CD4-positive, alpha-beta T cell (primary cell): ENCODE measurements at regions not wholly inside any gene's neighbourhood (a gene's known extent, or its start where the extent isn't known, plus 50 kb on each side); places are given as distances from the start of the nearest gene placed in this dataset.

Experiments
- ATAC-seq: fragments of 200-7000 bp; cut with Tn5 transposase; one replicate; pipeline ENCODE4 v1.10.0; 2022; ENCODE audit warnings: mild to moderate bottlenecking; ENCODE audit not compliant: poor library complexity
- CTCF ChIA-PET: fragments of 350-600 bp; sonication (Branson Sonifier 250); formaldehyde crosslinking; loops from one replicate; lab custom pipeline; 2021; ENCODE audit warnings: antibody characterized with exemption, inconsistent platforms; lab: Charles Lee
- POLR2A ChIA-PET: fragments of 350-600 bp; sonication (Branson Sonifier 250); formaldehyde crosslinking; loops from one replicate; lab custom pipeline; 2021; ENCODE audit warnings: antibody characterized with exemption, inconsistent platforms; lab: Charles Lee
- DNase-seq, 14 experiments: peaks; one replicate each; pipeline ENCODE4 v3.0.0-alpha.2; 2013 to 2020; ENCODE audit warnings: mixed read lengths in 2 of 14
- H3K27ac ChIP-seq, 2 donors: one replicate each; pipeline versions ENCODE4 v1.5.1 to v1.7.0; 2013; ENCODE audit warnings: low read length in 2 of 2, low read depth in 1 of 2, mild to moderate bottlenecking in 1 of 2
- H3K27me3 ChIP-seq, 2 experiments: 1 replicate in 1 of 2; 2 replicates in 1 of 2; pipeline versions ENCODE4 v1.6.1 to v1.7.0; 2013; ENCODE audit warnings: low read length in 2 of 2, control low read depth in 1 of 2, mild to moderate bottlenecking in 1 of 2, moderate library complexity in 1 of 2; ENCODE audit not compliant: insufficient read depth in 2 of 2, control insufficient read depth in 1 of 2
- H3K36me3 ChIP-seq: one replicate; pipeline ENCODE4 v1.6.1; 2013; ENCODE audit warnings: low read length, control low read depth; ENCODE audit not compliant: insufficient read depth
- H3K4me1 ChIP-seq: one replicate; pipeline ENCODE4 v1.6.1; 2013; ENCODE audit warnings: low read length, control low read depth; ENCODE audit not compliant: insufficient read depth
- H3K4me3 ChIP-seq: one replicate; pipeline ENCODE4 v1.5.1; 2013; ENCODE audit warnings: mild to moderate bottlenecking, low read length, moderate library complexity
- H3K9me3 ChIP-seq, 2 experiments: 1 replicate in 1 of 2; 2 replicates in 1 of 2; pipeline versions ENCODE4 v1.6.1 to v1.7.0; 2013; ENCODE audit warnings: low read length in 2 of 2, mild to moderate bottlenecking in 2 of 2, control low read depth in 1 of 2, moderate library complexity in 1 of 2; ENCODE audit not compliant: control insufficient read depth in 1 of 2, insufficient read depth in 1 of 2
- H3K27ac Mint-ChIP-seq: one replicate; pipeline ENCODE4 v1.8.0; 2020; ENCODE audit warnings: mixed read lengths
- H3K27me3 Mint-ChIP-seq: one replicate; pipeline ENCODE4 v1.8.0; 2021; ENCODE audit warnings: mixed read lengths
- H3K36me3 Mint-ChIP-seq: one replicate; pipeline ENCODE4 v1.8.0; 2021; ENCODE audit warnings: low read depth, mixed read lengths
- H3K4me1 Mint-ChIP-seq: one replicate; pipeline ENCODE4 v1.8.0; 2021; ENCODE audit warnings: low read depth, mixed read lengths
- H3K4me3 Mint-ChIP-seq: one replicate; pipeline ENCODE4 v1.8.0; 2020; ENCODE audit warnings: mild to moderate bottlenecking, mixed read lengths
- H3K9me3 Mint-ChIP-seq: one replicate; pipeline ENCODE4 v1.8.0; 2020; ENCODE audit warnings: mixed read lengths
- intact Hi-C, 2 experiments: fragments of 100-400 bp; cut with DNase I in 1 of 2; cut with micrococcal nuclease in 1 of 2; formaldehyde crosslinking; loops; one replicate each; pipeline versions ENCODE4 v1.15.1 to v1.9.0; 2023 to 2025; cut with DNase I, micrococcal nuclease
- TF ChIP-seq, protein P1 (sequence below): fragments of 200-600 bp; IDR thresholded peaks from one replicate; pipeline ENCODE4 v1.8.0; 2022; ENCODE audit warnings: antibody characterized with exemption, mild to moderate bottlenecking

GRCh38 chr3:124588794-124589193 is 141.5 kb upstream of the UMPS start:
- Histone ChIP-seq H3K9me3 (peaks cover 0 to 7% of the 10 kb centered on the region in 2 experiments), H3K27ac (no peak overlapping the region), H3K27me3 (peaks cover 24 to 27% of the 10 kb centered on the region in 2 experiments), H3K4me1 (peaks cover 20% of the 10 kb centered on the region), H3K4me3 (no peak overlapping the region), H3K36me3 (no peaks in the 10 kb centered on the region)
- Mint-ChIP-seq H3K27ac (no peak overlapping the region), H3K4me1 (peaks cover 24% of the 10 kb centered on the region), H3K36me3 (no peaks in the 10 kb centered on the region), H3K27me3 (peaks cover 60% of the 10 kb centered on the region), H3K9me3 (no peaks in the 10 kb centered on the region), H3K4me3 (no peak overlapping the region)
- no peak for DNase-seq
- POLR2A ChIA-PET, result no interaction called here
- intact Hi-C loops, result no loop called here
- no peak for ATAC-seq
- TF ChIP-seq, protein P1, sequence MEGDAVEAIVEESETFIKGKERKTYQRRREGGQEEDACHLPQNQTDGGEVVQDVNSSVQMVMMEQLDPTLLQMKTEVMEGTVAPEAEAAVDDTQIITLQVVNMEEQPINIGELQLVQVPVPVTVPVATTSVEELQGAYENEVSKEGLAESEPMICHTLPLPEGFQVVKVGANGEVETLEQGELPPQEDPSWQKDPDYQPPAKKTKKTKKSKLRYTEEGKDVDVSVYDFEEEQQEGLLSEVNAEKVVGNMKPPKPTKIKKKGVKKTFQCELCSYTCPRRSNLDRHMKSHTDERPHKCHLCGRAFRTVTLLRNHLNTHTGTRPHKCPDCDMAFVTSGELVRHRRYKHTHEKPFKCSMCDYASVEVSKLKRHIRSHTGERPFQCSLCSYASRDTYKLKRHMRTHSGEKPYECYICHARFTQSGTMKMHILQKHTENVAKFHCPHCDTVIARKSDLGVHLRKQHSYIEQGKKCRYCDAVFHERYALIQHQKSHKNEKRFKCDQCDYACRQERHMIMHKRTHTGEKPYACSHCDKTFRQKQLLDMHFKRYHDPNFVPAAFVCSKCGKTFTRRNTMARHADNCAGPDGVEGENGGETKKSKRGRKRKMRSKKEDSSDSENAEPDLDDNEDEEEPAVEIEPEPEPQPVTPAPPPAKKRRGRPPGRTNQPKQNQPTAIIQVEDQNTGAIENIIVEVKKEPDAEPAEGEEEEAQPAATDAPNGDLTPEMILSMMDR, result no peak
- CTCF ChIA-PET, result interaction anchor here (0.7 kb wide), 1 partner anchor 10 kb away, joined by 3 read pairs; no protein-coding TSS in a partner anchor

DNA sequence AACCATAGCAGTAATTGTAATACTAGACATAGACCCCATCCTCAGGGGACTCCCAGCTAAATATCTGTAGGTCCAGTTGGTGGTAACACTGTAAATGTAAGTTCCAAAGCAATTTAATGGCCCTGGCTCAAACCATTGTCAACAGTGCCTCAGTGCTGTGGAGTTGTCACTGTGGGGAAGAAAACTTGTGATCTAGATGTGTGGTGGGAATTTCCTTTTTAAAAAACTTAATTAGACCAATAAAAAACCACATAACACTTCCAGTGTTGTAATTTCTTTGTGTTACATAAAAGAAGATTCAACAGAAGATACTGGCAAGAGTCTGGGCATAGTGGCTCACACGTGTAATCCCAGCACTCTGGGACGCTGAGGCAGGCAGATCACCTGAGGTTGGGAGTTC is 138.6 kb upstream of the UMPS start:
- Mint-ChIP-seq H3K4me3 (no peak overlapping the region), H3K4me1 (peaks cover 7% of the 10 kb centered on the region), H3K9me3 (no peaks in the 10 kb centered on the region), H3K36me3 (no peaks in the 10 kb centered on the region), H3K27me3 (peaks cover 42% of the 10 kb centered on the region), H3K27ac (no peak overlapping the region)
- no peak for ATAC-seq
- TF ChIP-seq, protein P1, result no peak
- Histone ChIP-seq H3K27me3 (peaks cover 4 to 5% of the 10 kb centered on the region in 2 experiments), H3K36me3 (no peaks in the 10 kb centered on the region), H3K27ac (no peak overlapping the region), H3K4me1 (peaks cover under 1% of the 10 kb centered on the region), H3K4me3 (no peak overlapping the region), H3K9me3 (peaks cover 0 to 2% of the 10 kb centered on the region in 2 experiments)
- POLR2A ChIA-PET, result no interaction called here
- CTCF ChIA-PET, result no interaction called here
- DNase-seq, result no peak
- intact Hi-C loops, result no loop called here

- POLR2A ChIA-PET, result no interaction called here
- ATAC-seq (no peak), DNase-seq (no peak)
- H3K36me3 Mint-ChIP-seq, result no peaks in the 10 kb centered on the region
- CTCF ChIA-PET, result no interaction called here
- Histone ChIP-seq H3K9me3 (no peaks in the 10 kb centered on the region), H3K27me3 (no peaks in the 10 kb centered on the region), H3K4me3 (no peak overlapping the region), H3K4me1 (no peaks in the 10 kb centered on the region), H3K36me3 (no peaks in the 10 kb centered on the region), H3K27ac (no peak overlapping the region)
- peaks cover 7% of the 10 kb centered on the region for H3K4me1 Mint-ChIP-seq
- TF ChIP-seq, protein P1, result no peak
- no peak overlapping the region for H3K4me3 Mint-ChIP-seq
- intact Hi-C loops, result no loop called here
- H3K9me3 Mint-ChIP-seq, result no peaks in the 10 kb centered on the region
- no peak overlapping the region for H3K27ac Mint-ChIP-seq
- H3K27me3 Mint-ChIP-seq, result peaks cover 31% of the 10 kb centered on the region
Observed at GRCh38 chr3:124592658-124593441, 137.4 kb upstream of the UMPS start.
